Head of caudate nucleus (tissue), 42 donors: ENCODE measurements at regions not wholly inside any gene's neighbourhood (a gene's known extent, or its start where the extent isn't known, plus 50 kb on each side); places are given as distances from the start of the nearest gene placed in this dataset.

Experiments used
- DNase-seq, 42 donors: peaks; one replicate each; pipeline versions ENCODE4 v3.0.0 to v3.0.0-alpha.2; 2020 to 2021; ENCODE audit warnings: mixed read lengths in 7 of 42
- intact Hi-C: fragments of 100-400 bp; cut with DNase I; formaldehyde crosslinking; loops from one replicate; pipeline ENCODE4 v1.15.0; 2022

DNA sequence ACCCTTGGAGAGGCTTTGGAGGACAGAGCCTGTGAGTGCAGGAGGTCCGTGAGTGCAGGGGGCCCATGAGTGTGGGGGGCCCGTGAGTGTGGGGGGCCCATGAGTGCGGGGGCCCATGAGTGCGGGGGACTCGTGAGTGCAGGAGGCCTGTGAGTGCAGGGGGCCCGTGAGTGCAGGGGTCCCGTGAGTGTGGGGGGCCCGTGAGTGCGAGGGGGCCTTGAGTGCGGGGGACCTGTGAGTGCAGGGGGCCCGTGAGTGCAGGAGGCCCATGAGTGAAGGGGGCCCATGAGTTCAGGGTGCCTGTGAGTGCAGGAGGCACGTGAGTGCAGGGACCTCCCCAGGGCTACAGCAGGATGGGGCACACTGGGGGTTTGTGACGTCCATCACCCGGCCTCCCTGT, 108.3 kb upstream of the TTC34 start:
- no peak for DNase-seq
- intact Hi-C loops = no loop called here

DNA sequence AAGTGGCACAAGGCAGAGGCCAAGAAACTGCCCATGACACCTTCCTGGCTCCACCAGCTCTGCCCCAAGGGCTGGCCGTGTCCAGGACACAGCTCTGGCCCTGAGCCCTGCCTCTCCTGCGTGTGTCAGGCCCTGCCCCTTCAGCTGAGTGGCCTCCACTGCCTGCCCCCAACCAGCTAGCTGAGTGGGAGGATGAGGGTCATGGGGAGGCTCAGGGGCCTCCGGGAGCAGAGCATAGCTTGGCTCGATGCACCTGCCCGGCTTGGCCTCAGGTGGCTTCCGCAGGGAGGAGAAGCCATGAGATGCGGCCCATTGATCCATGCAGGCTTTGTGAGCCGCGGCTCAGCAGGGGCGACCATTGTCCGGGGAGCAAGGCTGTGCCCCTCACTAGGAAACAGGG, 108.7 kb upstream of the TTC34 start:
- no peak for DNase-seq
- intact Hi-C loops = no loop called here

DNA sequence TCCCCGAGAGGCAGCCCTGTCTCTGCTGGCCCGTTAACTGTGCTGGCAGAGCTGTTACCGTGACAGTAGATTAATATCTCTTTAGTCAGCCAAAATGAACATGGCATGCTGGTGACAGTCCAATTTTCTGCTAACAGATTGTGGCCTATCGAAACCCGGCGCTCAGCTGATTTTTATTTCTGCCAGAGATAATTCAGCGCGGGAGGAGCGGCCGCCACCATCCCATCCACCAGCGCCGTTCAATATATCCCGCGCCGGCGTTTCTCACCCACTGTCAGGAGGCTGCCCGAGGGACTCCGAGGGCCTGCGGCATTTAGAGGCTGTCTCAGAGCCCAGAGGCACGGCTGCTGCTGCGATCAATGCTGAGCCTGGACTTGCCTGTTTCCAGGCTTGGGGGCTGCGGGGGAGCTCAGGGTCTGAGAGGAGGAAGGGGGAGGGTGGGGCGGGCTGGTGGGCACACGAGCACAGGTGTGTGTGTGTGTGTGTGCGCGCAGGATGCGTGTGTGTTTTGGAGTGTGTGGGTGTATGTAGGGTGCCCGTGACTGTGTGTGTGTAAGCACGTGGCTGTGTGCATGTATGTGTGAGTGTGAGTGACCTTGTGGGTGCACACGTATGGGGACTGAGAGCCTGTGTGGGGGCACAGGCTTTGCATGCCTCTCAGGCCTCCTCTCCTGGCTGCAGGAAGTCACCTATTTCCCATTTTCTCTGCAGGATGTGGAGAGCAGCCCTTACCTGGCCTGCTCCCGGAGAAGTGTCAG, 109.7 kb upstream of the ACTRT2 start:
- no peak for DNase-seq
- intact Hi-C loops = no loop called here

DNA sequence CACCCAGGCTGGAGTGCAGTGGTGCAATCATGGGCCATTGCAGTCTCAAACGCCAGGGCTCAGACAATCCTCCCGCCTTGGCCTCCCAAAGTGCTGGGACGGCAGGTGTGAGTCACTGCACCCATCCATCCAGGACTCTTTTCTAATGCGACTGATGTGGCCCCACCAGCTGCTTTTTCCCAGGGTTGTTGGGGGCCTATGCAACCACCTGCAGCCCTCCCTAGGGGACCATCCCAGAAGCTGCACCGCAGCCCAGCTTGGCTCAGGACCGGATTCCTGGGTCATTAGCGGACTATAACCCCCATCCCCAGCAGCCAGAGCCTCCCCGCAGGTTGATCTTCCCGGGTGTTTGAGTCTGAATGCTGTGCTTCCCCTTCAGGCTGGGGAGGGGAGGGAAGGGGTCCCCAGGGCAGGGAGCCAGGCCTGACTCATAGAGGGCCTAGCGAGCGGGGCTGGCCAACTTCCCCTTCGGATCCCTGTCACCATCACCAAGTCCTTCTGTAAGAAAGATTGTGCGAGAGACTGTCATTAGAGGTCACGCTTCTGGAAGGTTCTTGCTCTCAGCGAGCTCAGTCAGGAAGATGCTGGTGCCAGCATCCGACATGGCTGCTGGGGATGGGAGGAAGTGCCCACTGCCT, 108.7 kb upstream of the ACTRT2 start:
- DNase-seq = no peak
- intact Hi-C loops = no loop called here

DNA sequence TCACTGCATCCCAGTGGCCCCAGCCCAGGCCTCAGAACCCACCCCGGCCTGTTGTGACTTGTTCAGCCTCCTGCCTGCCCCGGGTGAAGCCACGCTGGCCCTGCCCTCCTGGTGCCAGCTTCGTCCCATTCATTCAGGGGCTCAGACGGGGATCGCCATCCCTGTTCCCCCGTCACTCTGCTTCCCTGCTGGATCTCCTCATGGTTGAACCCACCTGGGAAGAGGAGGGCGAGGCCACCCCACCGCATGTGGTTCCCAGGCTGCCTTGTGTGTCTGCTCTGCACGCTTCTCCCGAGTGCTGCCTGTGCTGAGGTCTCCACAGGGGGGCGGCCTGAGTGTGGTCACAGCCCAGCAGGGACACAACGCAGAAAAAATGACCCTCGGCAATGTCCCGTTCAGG, 108.2 kb upstream of the ACTRT2 start:
- intact Hi-C loops = no loop called here
- peak in 4 of 42 donors; percentile 7 to 46 (median 25) for DNase-seq

DNA sequence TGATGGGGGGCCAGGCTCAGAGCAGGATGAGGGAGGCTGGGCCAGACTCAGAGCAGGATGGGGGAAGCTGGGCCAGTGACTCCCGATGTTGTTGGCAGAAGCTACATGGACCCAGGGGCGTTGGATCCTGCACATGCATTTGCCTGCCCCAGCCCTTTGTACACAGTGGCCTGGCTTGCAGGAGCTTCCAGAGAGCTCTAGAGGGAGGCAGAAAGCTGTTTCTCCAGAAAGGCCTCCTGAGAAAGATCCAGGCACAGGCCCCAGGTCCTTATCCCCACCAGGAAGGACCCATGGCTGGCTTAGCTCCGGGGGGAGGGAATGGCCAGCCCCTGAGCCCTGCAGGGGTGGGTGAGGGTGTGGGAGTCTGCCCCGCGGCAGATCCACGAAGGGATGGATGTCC, 106.6 kb upstream of the ACTRT2 start:
- intact Hi-C loops = no loop called here
- DNase-seq = peak in 34 of 42 donors; percentile 9 to 75 (median 48)

DNA sequence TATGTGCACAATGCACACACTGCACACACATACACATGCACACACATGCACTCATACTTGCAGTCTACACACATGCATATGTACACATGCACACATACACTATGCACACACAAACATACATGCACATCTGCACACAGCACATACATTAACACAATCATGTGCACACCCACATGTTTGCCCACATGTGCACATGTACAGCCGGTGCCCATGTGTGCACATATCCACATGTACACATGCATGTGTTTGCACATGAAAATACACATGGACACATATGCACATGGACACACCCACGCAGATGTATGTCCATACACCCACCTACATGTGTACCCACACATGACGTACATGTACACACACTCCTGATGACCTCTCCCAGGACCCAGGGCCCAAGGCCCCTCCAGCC, 105.1 kb upstream of the ACTRT2 start:
- intact Hi-C loops = no loop called here

DNA sequence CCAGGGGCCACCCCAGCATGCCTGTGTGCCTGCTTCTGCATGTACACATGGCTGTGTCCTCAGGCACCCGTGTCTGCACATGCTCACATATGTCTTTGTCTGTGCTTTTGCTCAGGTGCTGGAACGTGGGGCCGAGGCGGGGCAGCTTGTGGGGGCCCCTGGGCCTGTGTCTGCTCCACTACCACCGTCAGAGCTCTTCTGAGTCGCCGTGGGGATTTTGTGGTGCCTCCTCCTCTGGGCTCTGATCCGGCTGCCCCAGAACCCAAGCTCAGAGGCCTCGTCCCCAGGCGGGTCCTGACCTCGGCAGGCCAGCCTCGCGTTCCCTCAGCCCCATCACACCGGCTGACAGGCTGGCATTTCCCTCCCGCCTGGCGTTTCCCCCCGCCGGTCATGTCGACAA, 104.6 kb upstream of the ACTRT2 start:
- intact Hi-C loops = no loop called here

More for the DNA sequence above, 105.1 kb upstream of the ACTRT2 start:
- DNase-seq = no peak

DNA sequence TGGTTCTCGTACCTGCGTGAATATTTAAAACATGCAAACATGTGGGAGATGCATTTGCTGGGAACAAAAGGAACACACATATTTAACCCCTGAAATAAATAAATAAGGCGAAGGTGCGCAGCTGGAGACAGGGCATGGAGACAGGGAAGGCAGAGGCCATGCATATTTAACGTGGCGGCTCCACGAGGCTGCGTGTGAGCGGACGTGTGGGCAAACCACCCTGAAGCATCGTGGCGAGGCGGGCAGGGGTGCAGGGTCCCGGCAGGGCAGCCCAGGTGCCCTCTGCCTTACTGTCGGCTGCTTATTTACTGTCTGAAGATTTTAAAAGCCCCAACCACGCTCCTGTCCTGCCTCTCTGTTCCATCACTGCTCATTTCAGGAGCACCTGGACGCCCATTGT, 104.0 kb upstream of the ACTRT2 start:
- DNase-seq = no peak
- intact Hi-C loops = no loop called here

More for the DNA sequence above, 104.6 kb upstream of the ACTRT2 start:
- DNase-seq = no peak

DNA sequence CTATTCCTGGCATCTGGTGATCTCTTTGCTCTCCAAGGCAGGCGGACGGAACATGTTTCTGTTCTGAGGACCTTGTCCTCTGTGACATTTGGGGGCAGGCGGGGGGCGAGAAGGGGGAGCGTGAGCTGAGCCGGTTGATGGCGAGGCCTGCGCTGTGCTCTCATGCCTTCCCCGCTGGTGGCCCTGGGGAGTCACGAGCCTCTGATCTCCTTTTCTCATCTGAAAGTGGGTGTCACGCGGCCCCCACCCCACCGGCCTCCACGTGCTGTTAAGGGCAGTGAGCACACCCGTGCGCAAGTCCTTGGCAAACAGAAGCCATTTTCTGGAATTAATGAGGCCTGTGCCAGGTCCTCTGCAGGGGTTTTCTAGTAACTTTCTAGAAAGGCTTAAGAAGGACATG, 102.8 kb upstream of the ACTRT2 start:
- DNase-seq = peak in 2 of 42 donors; percentile 15 to 25
- intact Hi-C loops = no loop called here

DNA sequence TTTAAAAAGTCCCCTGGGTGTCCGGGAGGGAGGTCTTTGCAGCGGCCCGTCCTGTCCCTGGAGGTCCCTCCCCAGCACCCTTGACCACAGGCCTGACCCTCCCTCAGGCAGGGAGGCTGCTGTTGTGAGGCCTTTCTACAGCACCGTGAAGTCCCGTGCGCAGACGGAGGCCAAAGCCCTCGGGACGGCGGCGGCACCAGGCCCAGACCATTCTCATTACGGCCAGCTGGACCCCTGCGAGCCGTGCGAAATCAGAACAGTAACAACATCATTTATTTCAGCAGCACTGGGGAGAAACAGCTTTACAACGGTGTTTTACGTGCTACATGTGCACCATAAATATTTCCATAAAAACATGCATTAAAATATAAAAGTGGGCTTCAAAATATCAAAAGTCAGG, 101.4 kb upstream of the ACTRT2 start:
- no peak for DNase-seq
- intact Hi-C loops = no loop called here

DNA sequence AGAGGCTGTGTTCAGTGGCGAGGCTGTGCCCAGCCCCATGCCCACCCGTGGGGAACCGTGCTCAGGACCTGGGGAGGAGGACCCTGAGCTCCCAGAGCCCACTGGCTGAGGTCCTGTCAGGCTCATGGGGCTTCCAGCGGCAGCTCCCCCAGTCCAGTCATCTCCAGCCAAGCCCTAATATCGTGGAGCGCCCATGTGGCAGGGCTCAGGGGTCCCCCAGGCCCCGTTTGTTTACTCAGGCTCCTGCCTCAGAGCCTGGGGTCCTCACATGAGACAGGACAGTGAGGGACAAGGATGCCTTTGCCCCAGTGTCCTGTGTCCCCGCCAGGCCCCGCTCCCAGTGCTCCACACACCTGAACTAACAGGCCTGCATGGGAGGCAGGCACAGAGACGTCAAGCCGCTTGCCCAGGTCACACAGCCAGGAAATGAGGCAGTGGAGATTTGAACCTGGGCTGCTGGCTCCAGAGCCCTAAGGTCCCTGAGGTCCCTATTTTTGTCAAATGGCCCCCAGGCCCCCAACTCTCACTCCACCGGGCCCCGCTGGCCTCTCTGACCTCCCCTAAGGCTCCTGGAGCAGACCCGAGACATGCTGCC, 100.7 kb upstream of the ACTRT2 start:
- no peak for DNase-seq
- intact Hi-C loops = no loop called here

DNA sequence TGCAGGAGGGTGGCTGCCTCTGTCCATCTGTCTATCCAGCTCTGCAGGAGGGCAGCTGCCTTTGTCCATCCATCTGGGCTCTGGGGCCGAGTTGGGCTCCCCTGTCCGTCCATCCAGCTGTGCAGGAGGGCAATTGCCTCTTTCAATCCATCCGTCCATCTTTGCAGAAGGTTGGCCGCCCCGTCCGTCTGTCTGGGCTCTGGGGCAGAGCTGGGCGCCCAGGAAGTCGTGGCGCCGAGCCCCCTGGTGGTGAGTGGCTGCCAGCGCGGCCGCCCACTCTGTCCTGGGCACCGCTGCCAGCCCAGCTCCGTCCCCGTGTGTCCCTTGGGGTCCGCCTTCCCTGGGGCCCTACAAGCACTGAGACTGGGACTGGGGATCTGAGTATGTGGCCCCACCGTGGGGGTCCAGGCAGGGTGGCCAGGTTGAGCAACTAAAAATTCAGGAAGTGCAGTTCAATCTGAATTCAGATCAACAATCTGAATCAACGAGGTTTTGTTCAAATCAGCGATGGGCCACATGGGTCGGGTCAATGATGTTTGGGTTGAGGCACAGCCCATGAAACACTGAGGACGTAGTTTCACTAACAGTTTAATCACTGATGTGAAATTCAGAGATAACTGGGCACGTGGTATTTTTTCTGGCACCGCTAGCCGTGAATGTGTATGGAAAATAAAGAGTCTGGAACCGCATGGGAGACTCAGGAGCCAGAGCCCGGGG, 99.1 kb upstream of the ACTRT2 start:
- intact Hi-C loops = no loop called here
- peak in 22 of 42 donors; percentile 12 to 73 (median 34) for DNase-seq

DNA sequence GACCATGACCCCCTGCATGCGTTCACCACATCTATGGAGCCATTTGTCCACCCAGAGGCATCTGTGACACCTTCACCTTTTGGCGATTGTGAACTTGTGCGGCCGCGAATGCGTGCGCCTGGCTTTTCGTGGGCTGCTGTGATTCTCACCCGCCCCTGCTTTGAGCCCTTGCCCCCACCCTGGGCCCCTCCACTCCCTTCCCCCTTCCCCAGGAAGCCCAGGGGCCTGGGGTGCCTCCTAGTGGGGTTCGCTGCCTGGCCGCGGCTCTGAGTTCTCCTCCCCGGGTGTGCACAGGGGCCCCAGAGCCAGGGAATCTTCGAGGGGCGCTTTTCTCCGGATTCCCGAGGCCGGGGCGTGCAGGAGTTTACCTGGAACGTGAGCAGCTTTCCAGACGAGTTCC, 97.9 kb upstream of the ACTRT2 start:
- intact Hi-C loops = no loop called here
- no peak for DNase-seq

DNA sequence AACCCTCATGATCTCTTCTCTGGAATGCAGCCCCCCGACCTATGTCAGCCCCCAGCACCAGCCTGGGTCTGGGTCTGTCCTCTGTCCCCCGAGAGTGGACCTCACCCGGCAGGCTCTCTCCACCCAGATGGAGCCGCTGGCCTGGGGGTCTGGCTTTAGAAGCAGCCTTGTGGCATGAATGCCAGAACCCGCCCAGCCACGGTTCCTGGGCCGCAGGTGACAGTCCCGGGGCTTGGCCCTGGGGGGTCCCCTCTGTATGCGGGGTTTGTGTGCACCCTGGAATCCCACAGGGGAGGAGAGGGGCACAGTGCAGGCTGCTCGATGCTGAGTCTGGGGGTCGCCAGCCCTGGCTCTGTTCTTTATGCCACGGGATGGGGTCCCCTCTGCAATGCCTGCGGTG, 96.0 kb upstream of the ACTRT2 start:
- no peak for DNase-seq
- intact Hi-C loops = no loop called here

DNA sequence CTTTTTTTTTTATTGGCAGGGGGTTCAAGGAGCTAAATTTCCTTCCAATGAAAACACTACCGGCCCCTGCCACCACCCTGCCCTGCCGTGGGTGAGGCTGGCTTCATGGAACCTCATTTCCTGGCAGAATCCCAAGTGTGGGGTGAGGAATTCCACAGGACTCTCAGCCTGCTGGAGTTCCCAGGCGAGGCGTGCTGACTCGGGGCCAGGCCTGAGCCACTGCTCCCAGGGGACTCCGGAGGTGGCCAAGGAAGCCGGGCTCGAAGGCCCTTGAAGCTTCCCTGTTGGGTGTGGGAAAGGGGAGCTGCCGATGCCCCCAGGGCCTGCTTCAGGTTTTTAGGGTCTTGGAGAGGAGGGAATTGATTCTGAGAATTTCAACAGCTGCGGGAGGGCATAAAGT, 95.3 kb upstream of the ACTRT2 start:
- DNase-seq = no peak
- intact Hi-C loops = no loop called here

DNA sequence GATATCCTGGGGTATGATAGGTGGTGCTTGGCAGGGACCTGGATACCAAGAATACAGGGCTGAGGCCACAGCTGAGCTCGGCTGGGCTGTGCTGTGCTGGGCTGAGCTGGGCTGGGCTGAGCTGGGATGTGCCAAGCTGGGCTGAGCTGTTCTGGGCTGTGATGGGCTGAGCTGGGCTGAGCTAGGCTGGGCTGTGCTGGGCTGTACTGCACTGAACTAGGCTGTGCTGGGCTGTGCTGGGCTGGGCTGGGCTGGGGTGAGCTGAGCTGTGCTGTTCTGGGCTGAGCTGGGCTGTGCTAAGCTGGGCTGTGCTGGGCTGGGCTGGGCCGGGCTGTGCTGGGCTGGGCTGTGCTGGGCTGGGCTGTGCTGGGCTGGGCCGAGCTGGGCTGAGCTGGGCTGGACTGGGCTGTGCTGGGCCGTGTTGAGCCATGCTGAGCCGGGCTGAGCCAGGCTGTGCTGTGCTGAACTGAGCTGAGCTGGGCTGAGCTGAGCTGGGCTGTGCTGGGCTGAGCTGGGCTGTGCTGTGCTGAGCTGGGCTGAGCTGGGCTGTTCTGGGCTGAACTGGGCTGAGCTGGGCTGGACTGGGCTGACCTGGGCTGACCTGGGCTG, 94.7 kb upstream of the ACTRT2 start:
- intact Hi-C loops = no loop called here
- DNase-seq = no peak

DNA sequence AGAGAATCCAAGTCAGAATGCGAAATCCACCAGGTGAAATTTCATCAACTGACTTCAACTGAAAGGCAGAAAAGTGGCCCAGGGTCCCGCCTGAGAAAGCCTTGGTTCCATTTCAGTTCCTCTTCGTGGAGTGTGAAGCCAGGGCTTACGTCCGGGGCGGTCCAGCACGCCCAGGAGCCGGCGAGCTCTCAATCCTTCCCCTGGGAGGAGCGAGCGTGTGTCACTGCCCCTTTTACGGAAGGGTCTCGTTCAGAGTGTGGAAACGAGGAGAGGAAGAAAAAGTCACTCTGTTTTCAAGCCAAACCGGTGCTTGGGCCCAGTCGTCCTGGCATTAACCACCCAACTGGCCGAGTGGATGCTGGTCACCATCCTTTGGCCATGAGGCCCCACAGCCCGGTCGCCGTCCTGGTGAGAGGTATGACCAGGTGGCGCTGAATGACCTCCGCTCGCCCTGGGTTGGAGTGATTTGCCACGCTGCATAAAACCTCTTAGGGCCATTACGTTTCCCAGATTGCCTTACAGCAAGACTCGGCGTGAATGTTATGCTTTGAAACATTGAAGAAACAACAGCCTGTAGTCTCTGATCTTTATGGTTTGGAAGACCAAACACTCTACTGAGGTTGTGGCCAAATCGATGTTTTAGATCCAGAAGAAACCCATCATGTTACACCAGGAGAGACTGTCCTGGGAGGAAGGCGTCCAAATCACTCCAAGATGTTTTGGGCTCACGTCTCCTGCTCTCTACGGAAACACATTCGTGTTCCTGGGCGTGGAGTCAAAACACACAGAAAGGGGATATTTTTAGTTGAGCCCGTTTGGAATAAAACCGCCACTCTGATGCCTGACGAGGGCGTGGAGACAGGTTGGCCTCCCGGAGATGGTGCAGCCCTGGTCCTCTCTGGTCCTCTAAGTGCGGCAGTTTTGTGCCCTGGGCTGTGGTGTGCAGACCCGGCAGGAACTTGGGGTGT, 93.6 kb upstream of the ACTRT2 start:
- intact Hi-C loops = no loop called here
- no peak for DNase-seq
